ENCODE measurements at regions not wholly inside any gene's neighbourhood (a gene's known extent, or its start where the extent isn't known, plus 50 kb on each side); places are given as distances from the start of the nearest gene placed in this dataset.

DNA sequence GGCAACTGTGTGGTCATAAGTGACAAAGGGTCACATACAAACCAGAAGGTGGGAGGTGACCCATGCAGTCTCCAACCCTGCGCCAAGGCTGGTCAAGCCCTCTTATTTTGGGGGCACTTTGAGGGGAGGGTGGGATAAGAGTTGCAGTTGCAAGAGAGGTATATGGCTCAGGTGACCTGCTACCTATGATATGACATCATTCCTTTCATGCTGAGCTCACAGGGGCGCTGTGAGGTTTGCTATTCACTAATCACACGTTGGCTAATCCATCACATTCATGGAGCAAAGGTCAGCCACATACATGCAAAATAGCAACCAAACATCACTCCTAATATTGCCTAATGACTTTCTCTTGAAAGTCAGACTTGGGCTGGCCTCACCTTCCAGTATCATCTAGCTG is 72.0 kb upstream of the PAXBP1 start:
- ChIA-PET POLR2A (no interaction called here), CTCF (ENCODE audit: unreplicated experiment) (no interaction called here)
- no peaks in the 10 kb centered on the region for H3K9me3 ChIP-seq (ENCODE audit: low read length)
- intact Hi-C loops (cut with micrococcal nuclease; ENCODE audit: unreplicated experiment) = no loop called here
- no peak overlapping the region for H2AFZ ChIP-seq (ENCODE audit: low read length)
- DNase-seq (ENCODE audit: low spot score) = no peak
- H4K20me1 ChIP-seq (ENCODE audit: insufficient read depth, low read length) = no peaks in the 10 kb centered on the region
- no peaks in the 10 kb centered on the region for H3K36me3 ChIP-seq (ENCODE audit: insufficient read depth, low read length)
- no peaks in the 10 kb centered on the region for H3K9me2 ChIP-seq (ENCODE audit: insufficient read depth, low read length)
- no TSS peak for BruUV-seq (replicated peaks)
- H3K4me2 ChIP-seq (ENCODE audit: low read length) = no peak overlapping the region
- no peaks in the 10 kb centered on the region for H3K4me1 ChIP-seq (ENCODE audit: insufficient read depth, low read length, poor library complexity, severe bottlenecking)
- no peaks in the 10 kb centered on the region for H3K79me2 ChIP-seq (ENCODE audit: insufficient read depth, low read depth, low read length)
- no peak overlapping the region for H3K27ac ChIP-seq (ENCODE audit: low read depth, low read length, poor library complexity, severe bottlenecking)
- TF ChIP-seq EZH2phosphoT487 (IDR thresholded peaks at IDR 0.05; ENCODE audit: borderline replicate concordance, low read depth, low read length) = no peak
- TF ChIP-seq, protein P1, sequence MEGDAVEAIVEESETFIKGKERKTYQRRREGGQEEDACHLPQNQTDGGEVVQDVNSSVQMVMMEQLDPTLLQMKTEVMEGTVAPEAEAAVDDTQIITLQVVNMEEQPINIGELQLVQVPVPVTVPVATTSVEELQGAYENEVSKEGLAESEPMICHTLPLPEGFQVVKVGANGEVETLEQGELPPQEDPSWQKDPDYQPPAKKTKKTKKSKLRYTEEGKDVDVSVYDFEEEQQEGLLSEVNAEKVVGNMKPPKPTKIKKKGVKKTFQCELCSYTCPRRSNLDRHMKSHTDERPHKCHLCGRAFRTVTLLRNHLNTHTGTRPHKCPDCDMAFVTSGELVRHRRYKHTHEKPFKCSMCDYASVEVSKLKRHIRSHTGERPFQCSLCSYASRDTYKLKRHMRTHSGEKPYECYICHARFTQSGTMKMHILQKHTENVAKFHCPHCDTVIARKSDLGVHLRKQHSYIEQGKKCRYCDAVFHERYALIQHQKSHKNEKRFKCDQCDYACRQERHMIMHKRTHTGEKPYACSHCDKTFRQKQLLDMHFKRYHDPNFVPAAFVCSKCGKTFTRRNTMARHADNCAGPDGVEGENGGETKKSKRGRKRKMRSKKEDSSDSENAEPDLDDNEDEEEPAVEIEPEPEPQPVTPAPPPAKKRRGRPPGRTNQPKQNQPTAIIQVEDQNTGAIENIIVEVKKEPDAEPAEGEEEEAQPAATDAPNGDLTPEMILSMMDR (conservative IDR thresholded peaks at IDR 0.05; ENCODE audit: low read length) = no peak
- H3K4me3 ChIP-seq (ENCODE audit: low read depth, low read length, poor library complexity, severe bottlenecking) = no peak overlapping the region

DNA sequence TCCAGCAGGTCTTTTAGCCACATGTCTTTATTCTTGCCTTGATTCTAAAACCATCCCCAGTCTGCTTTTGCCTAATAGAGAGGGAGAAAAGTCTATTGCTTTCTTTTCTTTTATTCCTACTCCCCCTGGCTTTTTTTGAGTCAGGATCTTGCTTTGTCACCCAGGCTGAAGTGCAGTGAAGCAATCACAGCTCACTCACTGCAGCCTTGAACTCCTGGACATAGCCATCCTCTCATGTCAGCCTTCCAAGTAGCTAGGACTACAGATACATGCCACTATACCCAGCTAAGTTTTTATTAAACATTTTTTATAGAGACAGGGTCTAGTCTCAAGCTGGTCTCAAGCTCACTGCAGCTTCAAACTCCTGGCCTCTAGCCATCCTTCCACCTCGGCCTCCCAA is 72.5 kb upstream of the PAXBP1 start:
- CTCF ChIA-PET (ENCODE audit: unreplicated experiment) = no interaction called here
- POLR2A ChIA-PET = no interaction called here
- no TSS peak for BruUV-seq (replicated peaks)

GRCh38 chr21:32844653-32845436 is 73.3 kb upstream of the PAXBP1 start:
- TF ChIP-seq EZH2phosphoT487 (IDR thresholded peaks at IDR 0.05; ENCODE audit: borderline replicate concordance, low read depth, low read length) = no peak
- TF ChIP-seq, protein P1 (conservative IDR thresholded peaks at IDR 0.05; ENCODE audit: low read length) = no peak
- no peaks in the 10 kb centered on the region for H3K4me1 ChIP-seq (ENCODE audit: insufficient read depth, low read length, poor library complexity, severe bottlenecking)
- no peaks in the 10 kb centered on the region for H3K36me3 ChIP-seq (ENCODE audit: insufficient read depth, low read length)
- H4K20me1 ChIP-seq (ENCODE audit: insufficient read depth, low read length) = no peaks in the 10 kb centered on the region
- CTCF ChIA-PET (ENCODE audit: unreplicated experiment) = no interaction called here
- intact Hi-C loops (cut with micrococcal nuclease; ENCODE audit: unreplicated experiment) = no loop called here
- no peak overlapping the region for H2AFZ ChIP-seq (ENCODE audit: low read length)
- no peak for DNase-seq (ENCODE audit: low spot score)
- no peak overlapping the region for H3K4me3 ChIP-seq (ENCODE audit: low read depth, low read length, poor library complexity, severe bottlenecking)
- no peak overlapping the region for H3K4me2 ChIP-seq (ENCODE audit: low read length)
- H3K79me2 ChIP-seq (ENCODE audit: insufficient read depth, low read depth, low read length) = no peaks in the 10 kb centered on the region
- H3K9me3 ChIP-seq (ENCODE audit: low read length) = no peaks in the 10 kb centered on the region
- POLR2A ChIA-PET = no interaction called here
- no peaks in the 10 kb centered on the region for H3K9me2 ChIP-seq (ENCODE audit: insufficient read depth, low read length)
- BruUV-seq (replicated peaks) = no TSS peak
- no peak overlapping the region for H3K27ac ChIP-seq (ENCODE audit: low read depth, low read length, poor library complexity, severe bottlenecking)

More for the DNA sequence above, 72.5 kb upstream of the PAXBP1 start:
- no peak overlapping the region for H3K27ac ChIP-seq (ENCODE audit: low read depth, low read length, poor library complexity, severe bottlenecking)
- H3K4me1 ChIP-seq (ENCODE audit: insufficient read depth, low read length, poor library complexity, severe bottlenecking) = no peaks in the 10 kb centered on the region
- no peaks in the 10 kb centered on the region for H3K9me2 ChIP-seq (ENCODE audit: insufficient read depth, low read length)
- H3K9me3 ChIP-seq (ENCODE audit: low read length) = no peaks in the 10 kb centered on the region
- no peak overlapping the region for H3K4me2 ChIP-seq (ENCODE audit: low read length)
- intact Hi-C loops (cut with micrococcal nuclease; ENCODE audit: unreplicated experiment) = no loop called here
- no peak for DNase-seq (ENCODE audit: low spot score)
- H3K4me3 ChIP-seq (ENCODE audit: low read depth, low read length, poor library complexity, severe bottlenecking) = no peak overlapping the region
- H2AFZ ChIP-seq (ENCODE audit: low read length) = no peak overlapping the region
- no peak for TF ChIP-seq EZH2phosphoT487 (IDR thresholded peaks at IDR 0.05; ENCODE audit: borderline replicate concordance, low read depth, low read length)
- TF ChIP-seq, protein P1 (conservative IDR thresholded peaks at IDR 0.05; ENCODE audit: low read length) = no peak
- no peaks in the 10 kb centered on the region for H3K79me2 ChIP-seq (ENCODE audit: insufficient read depth, low read depth, low read length)
- no peaks in the 10 kb centered on the region for H3K36me3 ChIP-seq (ENCODE audit: insufficient read depth, low read length)
- no peaks in the 10 kb centered on the region for H4K20me1 ChIP-seq (ENCODE audit: insufficient read depth, low read length)
